ENCODE measurements at regions not wholly inside any gene's neighbourhood (a gene's known extent, or its start where the extent isn't known, plus 50 kb on each side); places are given as distances from the start of the nearest gene placed in this dataset.

DNA sequence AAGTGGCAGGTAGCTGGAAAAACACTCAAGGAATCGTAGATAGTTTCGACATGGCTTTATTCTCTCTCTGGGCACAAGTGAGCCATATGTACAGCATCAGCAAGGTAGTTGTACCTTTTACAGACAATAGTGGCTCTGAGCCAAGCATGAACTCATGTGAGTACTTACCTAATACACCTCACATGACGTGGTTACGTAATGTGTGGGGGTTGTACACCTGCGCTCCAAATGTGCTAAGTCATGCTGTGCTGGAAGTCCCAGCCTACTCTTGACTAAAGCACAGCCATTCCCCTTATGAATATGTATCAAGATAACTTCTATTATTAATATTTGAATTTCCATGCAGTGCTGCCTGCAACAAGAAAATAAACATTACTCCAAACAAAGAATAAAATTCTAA is 78.8 kb upstream of the HMGN3 start:
- FAIRE-seq: no peak
- DNase-seq (ENCODE audit: insufficient read length, low spot score): no peak

DNA sequence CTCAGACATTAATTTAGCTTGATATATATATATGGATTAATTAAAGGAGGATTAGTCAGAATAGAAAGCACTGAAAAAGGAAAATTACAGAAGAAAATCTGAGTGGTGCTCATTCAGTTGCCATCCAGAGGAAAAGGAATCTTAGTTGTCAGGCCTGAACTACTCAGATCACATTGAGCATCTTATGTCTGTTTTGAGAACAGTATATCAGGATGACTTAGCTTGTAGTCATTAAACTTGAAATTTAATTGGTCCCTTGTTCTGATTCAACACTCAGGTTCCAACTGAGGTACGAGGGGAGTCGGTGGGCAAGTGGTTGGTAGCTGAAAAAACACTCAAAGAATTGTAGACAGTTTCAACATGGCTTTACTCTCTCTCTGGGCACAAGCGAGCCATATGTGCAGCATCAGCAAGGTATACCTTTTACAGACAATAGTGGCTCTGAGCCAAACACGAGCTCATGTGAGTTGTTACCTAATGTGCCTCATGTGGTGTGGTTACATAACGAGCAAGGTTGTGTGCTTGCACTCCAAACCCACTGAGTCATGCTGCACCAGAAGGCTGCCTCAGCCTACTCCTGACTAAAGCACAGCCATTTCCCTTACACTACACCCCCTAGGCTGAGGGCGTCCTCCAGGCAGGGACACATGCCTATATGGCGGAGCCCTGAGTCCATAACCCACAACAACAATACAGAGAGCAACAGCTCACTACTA is 73.0 kb upstream of the HMGN3 start:
- no peak for FAIRE-seq
- no peak for DNase-seq (ENCODE audit: insufficient read length, low spot score)

GRCh38 chr6:79305020-79305419 is 70.5 kb upstream of the HMGN3 start:
- FAIRE-seq (no peak), DNase-seq (ENCODE audit: insufficient read length, low spot score) (no peak)

DNA sequence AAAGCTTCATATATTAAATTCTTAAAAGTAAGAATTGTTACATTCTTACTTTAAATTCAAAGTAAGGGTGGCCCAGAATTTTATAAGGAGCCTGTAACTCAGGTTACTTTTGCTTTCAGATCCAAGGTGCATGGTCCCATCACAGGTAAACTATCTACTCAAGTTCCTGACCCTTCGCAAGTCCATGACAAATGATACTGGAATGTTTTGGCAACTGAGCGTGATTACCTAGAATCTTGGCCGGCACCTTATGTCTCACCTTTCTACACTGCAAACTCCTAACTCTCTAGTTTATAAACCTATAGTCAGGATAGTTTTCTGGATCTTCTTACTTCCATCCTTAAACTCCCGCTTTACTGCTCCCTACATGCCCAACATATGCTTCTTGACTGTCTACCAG is 67.9 kb upstream of the HMGN3 start:
- FAIRE-seq (no peak), DNase-seq (ENCODE audit: insufficient read length, low spot score) (no peak)

DNA sequence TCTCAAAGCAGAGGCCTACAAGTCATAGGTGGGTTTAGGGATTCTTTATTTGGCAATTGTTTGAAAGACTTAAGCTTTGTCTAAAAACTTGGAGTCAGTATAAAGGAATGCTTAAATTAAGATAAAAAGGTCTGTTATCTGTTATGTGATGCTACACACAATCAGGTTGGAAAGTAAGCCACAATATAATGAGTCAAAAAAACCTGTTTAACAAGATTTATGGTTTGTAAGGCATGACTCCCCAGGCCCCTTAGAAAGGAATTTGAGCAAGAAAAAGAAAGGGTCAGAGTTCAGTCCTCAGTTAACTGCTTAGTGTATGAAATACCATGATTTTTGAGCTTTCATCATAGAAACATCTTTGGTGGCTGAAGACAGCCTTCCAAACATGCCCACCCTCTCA is 66.8 kb upstream of the HMGN3 start:
- no peak for DNase-seq (ENCODE audit: insufficient read length, low spot score)
- no peak for FAIRE-seq

DNA sequence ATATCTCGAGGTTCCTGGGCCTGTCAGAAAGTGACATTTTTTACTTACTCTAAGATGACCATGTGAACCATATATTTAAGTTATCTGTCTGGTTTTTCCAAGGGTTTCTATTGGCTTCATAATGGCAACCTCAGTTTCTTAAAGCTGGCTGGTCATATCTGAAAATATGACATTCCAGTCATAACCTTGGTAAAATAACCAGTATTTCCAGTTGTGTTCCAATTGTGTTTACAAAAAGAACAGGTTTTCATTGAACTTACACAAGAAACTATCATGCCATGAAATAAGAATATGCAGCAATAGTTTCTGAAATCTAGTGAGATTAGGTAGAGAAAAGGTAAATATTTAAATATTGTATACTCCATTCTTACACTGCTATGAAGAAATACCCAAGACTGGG is 61.7 kb upstream of the HMGN3 start:
- FAIRE-seq (no peak), DNase-seq (ENCODE audit: insufficient read length, low spot score) (no peak)

All from GM19239 (cell line).